Transverse colon (tissue), 4 donors: ENCODE measurements at regions not wholly inside any gene's neighbourhood (a gene's known extent, or its start where the extent isn't known, plus 50 kb on each side); places are given as distances from the start of the nearest gene placed in this dataset.
"Not testable (repeated sequence)": the region's sequence is repeated elsewhere in the genome, so short reads cannot be mapped to it uniquely, and the experiment has no call there.

Source experiments
- DNase-seq: peaks from one replicate; pipeline ENCODE4 v3.0.0-alpha.2; 2019
- H3K27ac ChIP-seq, 4 donors: fragments of 200-600 bp; sonication (generic); 2 replicates each; pipeline ENCODE4 v1.5.1; 2016 to 2018; ENCODE audit warnings: inconsistent platforms in 4 of 4
- H3K27me3 ChIP-seq: fragments of 200-600 bp; sonication (generic); 2 replicates; pipeline ENCODE4 v1.5.1; 2017; ENCODE audit warnings: inconsistent platforms
- H3K36me3 ChIP-seq, 4 donors: fragments of 200-600 bp; sonication (generic); 2 replicates each; pipeline ENCODE4 v1.5.1; 2017 to 2019; ENCODE audit warnings: inconsistent platforms in 4 of 4
- H3K4me1 ChIP-seq, 4 donors: fragments of 200-600 bp; sonication (generic); 2 replicates each; pipeline ENCODE4 v1.5.1; 2017 to 2020; ENCODE audit warnings: inconsistent platforms in 4 of 4
- H3K4me3 ChIP-seq, 4 donors: fragments of 200-600 bp; sonication (generic); 1 replicate in 1 of 4; 2 replicates in 3 of 4; pipeline versions ENCODE4 v1.5.1 to v1.6.1; 2017 to 2019; ENCODE audit warnings: inconsistent platforms in 4 of 4
- H3K9me3 ChIP-seq, 2 donors: fragments of 200-600 bp; sonication (generic); 2 replicates each; pipeline ENCODE4 v1.5.1; 2017 to 2019; ENCODE audit warnings: inconsistent platforms in 2 of 2
- EP300 ChIP-seq: sonication (generic); formaldehyde crosslinking; IDR thresholded peaks from one replicate; pipeline ENCODE4 v1.6.1; 2017; ENCODE audit warnings: antibody characterized with exemption, low read depth
- POLR2A ChIP-seq: fragments of 450-650 bp; IDR thresholded peaks from one replicate; pipeline ENCODE4 v1.6.1; 2016; ENCODE audit warnings: antibody characterized with exemption, mild to moderate bottlenecking, moderate library complexity
- POLR2AphosphoS5 ChIP-seq, 3 donors: sonication (generic); formaldehyde crosslinking; IDR thresholded peaks; one replicate each; pipeline ENCODE4 v1.6.1; 2016; ENCODE audit warnings: antibody characterized with exemption in 3 of 3
- WGBS, 2 donors: methylation state at CpG; one replicate each; pipeline ENCODE4 v1.1.5; 2018; ENCODE audit warnings: low coverage in 1 of 2; 5-methylcytosine and 5-hydroxymethylcytosine counted together
- in situ Hi-C, 4 donors: fragments of 200-750 bp; cut with MboI; loops; one replicate each; pipeline versions ENCODE4 v1.15.0 to v1.15.1; 2017; ENCODE audit warnings: low sequenced_read_pairs in 3 of 4, low pct_ligation_motif_present in 1 of 4, low pct_unique_long_range_greater_than_20kb in 1 of 4
- intact Hi-C: fragments of 100-400 bp; cut with DNase I; formaldehyde crosslinking; loops from one replicate; pipeline ENCODE4 v1.15.1; 2023; ENCODE audit warnings: low total_unique reads
- TF ChIP-seq, protein P1 (sequence below), 5 experiments: fragments of 200-600 bp in 3 of 5; fragments of 450-650 bp in 2 of 5; sonication (generic) in 3 of 5; IDR thresholded peaks; 1 replicate in 2 of 5; 2 replicates in 3 of 5; pipeline ENCODE4 v1.5.1; 2016 to 2017; ENCODE audit warnings: antibody characterized with exemption in 5 of 5, inconsistent platforms in 3 of 5, mild to moderate bottlenecking in 2 of 5, moderate library complexity in 1 of 5

DNA sequence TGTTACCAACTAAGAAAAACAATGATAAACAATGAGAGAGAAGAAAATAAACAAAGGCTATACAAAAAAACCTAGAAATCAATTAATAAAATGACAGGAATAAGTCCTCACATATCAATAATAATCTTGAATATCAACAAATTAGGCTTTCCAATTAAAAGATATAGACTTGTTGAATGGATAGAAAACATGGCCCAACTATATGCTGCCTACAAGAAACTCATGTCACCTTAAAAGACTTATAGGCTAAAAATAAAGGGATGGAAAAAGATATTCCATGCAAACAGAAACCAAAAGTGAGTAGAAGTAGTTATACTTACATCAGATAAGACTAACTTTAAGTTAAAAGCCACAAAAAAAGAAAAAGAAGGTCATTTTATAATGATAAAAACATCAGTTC, 183.9 kb downstream of the MYRFL start:
- in situ Hi-C loops (no loop called here), intact Hi-C loops (no loop called here)
- H3K36me3 ChIP-seq: no peaks in the 10 kb centered on the region
- TF ChIP-seq POLR2A: no peak
- H3K9me3 ChIP-seq: peaks cover 11 to 20% of the 10 kb centered on the region in 2 donors
- no peaks in the 10 kb centered on the region for H3K4me1 ChIP-seq
- no peaks in the 10 kb centered on the region for H3K27me3 ChIP-seq
- H3K27ac ChIP-seq: no peak overlapping the region
- H3K4me3 ChIP-seq: no peak overlapping the region
- no peak for DNase-seq

DNA sequence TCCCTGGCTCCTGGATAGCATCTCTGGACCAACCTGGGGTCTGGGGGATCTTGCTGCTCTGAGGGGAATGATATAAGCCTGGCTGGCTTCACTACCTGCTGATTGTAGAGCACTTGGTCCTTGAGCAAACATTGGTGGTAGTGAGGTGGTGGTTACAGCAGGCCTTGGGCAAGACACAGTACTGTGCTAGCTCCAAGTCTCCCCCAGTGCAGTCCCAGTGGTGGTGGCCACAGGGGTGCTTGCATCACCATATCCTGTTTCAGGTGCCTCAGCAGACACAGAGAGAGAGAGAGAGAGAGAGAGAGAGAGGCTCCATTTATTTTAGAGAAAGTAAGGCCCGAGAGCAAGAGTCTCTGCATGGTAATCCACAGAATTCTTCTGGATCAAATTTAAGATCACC, 186.3 kb downstream of the MYRFL start:
- Histone ChIP-seq H3K36me3 (no peaks in the 10 kb centered on the region), H3K27me3 (no peaks in the 10 kb centered on the region), H3K4me3 (no peak overlapping the region), H3K4me1 (no peaks in the 10 kb centered on the region), H3K9me3 (peaks cover 11 to 20% of the 10 kb centered on the region in 2 donors), H3K27ac (no peak overlapping the region)
- intact Hi-C loops: no loop called here
- WGBS, 2 donors: 100% methylated on average over 1 of the region's 1 CpG; no CpG with 5 or more reads in 1 of the 2 donors
- DNase-seq: no peak
- TF ChIP-seq POLR2AphosphoS5 (IDR thresholded peaks at IDR 0.05) (no peak), POLR2A (no peak), EP300 (no peak)
- TF ChIP-seq, protein P1, sequence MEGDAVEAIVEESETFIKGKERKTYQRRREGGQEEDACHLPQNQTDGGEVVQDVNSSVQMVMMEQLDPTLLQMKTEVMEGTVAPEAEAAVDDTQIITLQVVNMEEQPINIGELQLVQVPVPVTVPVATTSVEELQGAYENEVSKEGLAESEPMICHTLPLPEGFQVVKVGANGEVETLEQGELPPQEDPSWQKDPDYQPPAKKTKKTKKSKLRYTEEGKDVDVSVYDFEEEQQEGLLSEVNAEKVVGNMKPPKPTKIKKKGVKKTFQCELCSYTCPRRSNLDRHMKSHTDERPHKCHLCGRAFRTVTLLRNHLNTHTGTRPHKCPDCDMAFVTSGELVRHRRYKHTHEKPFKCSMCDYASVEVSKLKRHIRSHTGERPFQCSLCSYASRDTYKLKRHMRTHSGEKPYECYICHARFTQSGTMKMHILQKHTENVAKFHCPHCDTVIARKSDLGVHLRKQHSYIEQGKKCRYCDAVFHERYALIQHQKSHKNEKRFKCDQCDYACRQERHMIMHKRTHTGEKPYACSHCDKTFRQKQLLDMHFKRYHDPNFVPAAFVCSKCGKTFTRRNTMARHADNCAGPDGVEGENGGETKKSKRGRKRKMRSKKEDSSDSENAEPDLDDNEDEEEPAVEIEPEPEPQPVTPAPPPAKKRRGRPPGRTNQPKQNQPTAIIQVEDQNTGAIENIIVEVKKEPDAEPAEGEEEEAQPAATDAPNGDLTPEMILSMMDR (IDR thresholded peaks at IDR 0.05): no peak
- in situ Hi-C loops: no loop called here

DNA sequence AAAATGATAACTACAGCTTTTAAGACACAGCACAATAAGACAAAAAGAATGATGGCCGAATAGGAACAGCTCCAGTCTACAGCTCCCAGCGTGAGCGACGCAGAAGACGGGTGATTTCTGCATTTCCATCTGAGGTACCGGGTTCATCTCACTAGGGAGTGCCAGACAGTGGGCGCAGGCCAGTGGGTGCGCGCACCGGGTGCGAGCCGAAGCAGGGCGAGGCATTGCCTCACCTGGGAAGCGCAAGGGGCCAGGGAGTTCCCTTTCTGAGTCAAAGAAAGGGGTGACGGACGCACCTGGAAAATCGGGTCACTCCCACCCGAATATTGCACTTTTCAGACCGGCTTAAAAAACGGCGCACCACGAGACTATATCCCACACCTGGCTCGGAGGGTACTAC, 188.0 kb downstream of the MYRFL start:
- H3K4me1 ChIP-seq, intact Hi-C loops, in situ Hi-C loops, H3K27me3 ChIP-seq, H3K36me3 ChIP-seq, H3K27ac ChIP-seq, DNase-seq: not testable (repeated sequence)
- Histone ChIP-seq H3K9me3 (peaks cover 11 to 17% of the 10 kb centered on the region in 2 donors), H3K4me3 (peak overlapping the region in 2 of 4 donors; percentile 18 to 38)
- WGBS, 2 donors: 47 to 60% methylated on average over 1 to 15 of the region's 23 CpGs

DNA sequence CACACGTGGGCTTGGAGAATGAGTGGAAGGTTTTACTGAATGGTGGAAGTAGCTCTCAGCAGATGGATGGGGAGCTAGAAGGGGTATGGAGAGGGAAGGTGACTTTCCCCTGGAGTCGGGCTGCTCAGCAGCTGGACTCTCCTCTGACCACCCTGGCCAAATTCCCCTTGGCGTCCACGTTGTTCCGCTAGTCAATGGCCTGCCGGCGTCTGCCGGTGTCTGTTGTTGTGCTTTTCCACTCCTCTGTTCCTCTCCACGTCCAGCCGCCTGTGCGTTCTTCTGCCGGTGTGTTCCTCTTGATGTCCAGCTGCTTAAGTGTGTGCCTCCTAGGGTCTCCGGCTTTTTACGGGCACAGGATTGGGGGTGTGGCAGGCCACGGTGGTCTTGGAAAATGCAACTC, 203.5 kb downstream of the MYRFL start:
- Histone ChIP-seq H3K4me3 (no peak overlapping the region), H3K36me3 (no peaks in the 10 kb centered on the region), H3K9me3 (no peaks in the 10 kb centered on the region), H3K27me3 (no peaks in the 10 kb centered on the region), H3K4me1 (no peaks in the 10 kb centered on the region), H3K27ac (no peak overlapping the region)
- intact Hi-C loops: no loop called here
- in situ Hi-C loops: no loop called here
- 93% methylated on average over 15 of the region's 15 CpGs; no CpG with 5 or more reads in 1 of the 2 donors for WGBS, 2 donors
- TF ChIP-seq, protein P1 (IDR thresholded peaks at IDR 0.05): no peak
- no peak for TF ChIP-seq EP300
- DNase-seq: no peak

DNA sequence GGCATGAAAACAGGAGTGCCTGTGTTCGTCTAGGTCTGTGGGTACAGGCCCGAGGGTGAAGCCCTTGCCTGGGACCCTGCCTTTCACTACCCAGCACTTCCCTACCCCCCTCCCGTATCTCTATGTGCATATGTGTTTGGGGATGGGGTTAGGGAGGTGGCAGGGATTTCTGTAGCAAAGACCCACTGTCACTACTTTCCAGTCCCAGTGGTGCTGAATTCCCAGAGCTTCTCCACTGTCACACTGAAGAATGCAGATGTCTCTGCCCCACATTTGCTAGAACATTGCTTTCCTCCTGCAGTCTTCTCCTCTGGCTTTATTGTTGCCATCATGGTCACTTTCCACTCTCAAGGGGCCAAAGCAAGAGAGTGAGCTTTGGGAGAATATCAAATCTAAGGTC, 203.9 kb downstream of the MYRFL start:
- no peaks in the 10 kb centered on the region for H3K27me3 ChIP-seq
- no peaks in the 10 kb centered on the region for H3K36me3 ChIP-seq
- H3K4me3 ChIP-seq: no peak overlapping the region
- TF ChIP-seq, protein P1 (IDR thresholded peaks at IDR 0.05): no peak
- in situ Hi-C loops (no loop called here), intact Hi-C loops (no loop called here)
- no peaks in the 10 kb centered on the region for H3K9me3 ChIP-seq
- H3K27ac ChIP-seq: no peak overlapping the region
- no peak for DNase-seq
- WGBS, 2 donors: 78% methylated on average over 3 of the region's 3 CpGs; no CpG with 5 or more reads in 1 of the 2 donors
- H3K4me1 ChIP-seq: no peaks in the 10 kb centered on the region
